NCI-H187 (cell line): ENCODE measurements at regions not wholly inside any gene's neighbourhood (a gene's known extent, or its start where the extent isn't known, plus 50 kb on each side); places are given as distances from the start of the nearest gene placed in this dataset.

ENCODE experiments used
- DNase-seq, 2 experiments: peaks; one replicate each; lab custom pipeline; 2025; lab: John Stamatoyannopoulos, UW

- no peak for DNase-seq
Measured at GRCh38 chr6:125491860-125492618, 190.3 kb upstream of the HDDC2 start.

- DNase-seq, result no peak
Measured at GRCh38 chr6:125498606-125499005, 196.8 kb upstream of the HDDC2 start.

- DNase-seq, result no peak
Measured at GRCh38 chr6:125499535-125499934, 197.8 kb upstream of the HDDC2 start.

GRCh38 chr6:125503181-125503580 lies 201.4 kb upstream of the HDDC2 start:
- DNase-seq, result no peak

GRCh38 chr6:125507987-125508655 lies 206.4 kb upstream of the HDDC2 start:
- DNase-seq, result no peak

- no peak for DNase-seq
Measured at GRCh38 chr6:125508793-125509192, 207.0 kb upstream of the HDDC2 start.

- DNase-seq, result no peak
Measured at GRCh38 chr6:125509477-125509876, 207.7 kb upstream of the HDDC2 start.

GRCh38 chr6:125510405-125510804 lies 208.6 kb upstream of the HDDC2 start:
- DNase-seq, result no peak

- DNase-seq, result peak in 1 of 2 experiments; percentile 11
Measured at GRCh38 chr6:125511809-125512396, 210.1 kb upstream of the HDDC2 start.

- DNase-seq, result no peak
Measured at GRCh38 chr6:125512621-125513020, 210.9 kb upstream of the HDDC2 start.

- DNase-seq, result no peak
Measured at GRCh38 chr6:125513978-125514377, 212.2 kb upstream of the HDDC2 start.

- no peak for DNase-seq
Measured at GRCh38 chr6:125516644-125517043, 214.9 kb upstream of the HDDC2 start.

GRCh38 chr6:125519367-125519766 lies 217.6 kb upstream of the HDDC2 start:
- DNase-seq, result no peak

GRCh38 chr6:125524356-125524755 lies 222.6 kb upstream of the HDDC2 start:
- DNase-seq, result no peak

GRCh38 chr6:125526007-125526720 lies 223.3 kb upstream of the HEY2 start:
- no peak for DNase-seq

- DNase-seq, result no peak
Measured at GRCh38 chr6:125528621-125529041, 220.8 kb upstream of the HEY2 start.

- DNase-seq, result no peak
Measured at GRCh38 chr6:125529061-125529460, 220.4 kb upstream of the HEY2 start.

- DNase-seq, result no peak
Measured at GRCh38 chr6:125533710-125534397, 215.6 kb upstream of the HEY2 start.

- DNase-seq, result no peak
Measured at GRCh38 chr6:125534430-125535263, 214.8 kb upstream of the HEY2 start.

GRCh38 chr6:125537090-125537489 lies 212.3 kb upstream of the HEY2 start:
- DNase-seq, result no peak

- no peak for DNase-seq
Measured at GRCh38 chr6:125539892-125540291, 209.5 kb upstream of the HEY2 start.
